SU-DHL-6 (cell line): ENCODE measurements at regions not wholly inside any gene's neighbourhood (a gene's known extent, or its start where the extent isn't known, plus 50 kb on each side); places are given as distances from the start of the nearest gene placed in this dataset.

Source experiments
- H2AFZ ChIP-seq: fragments of 200-600 bp; sonication (generic); 2 replicates; pipeline ENCODE4 v1.6.1; 2014; ENCODE audit warnings: low read depth, mild to moderate bottlenecking, moderate library complexity, mixed read lengths, antibody characterized with exemption, low read length; ENCODE audit not compliant: severe bottlenecking
- H3F3A ChIP-seq: fragments of 200-600 bp; shearing (Covaris generic); 2 replicates; pipeline ENCODE4 v1.6.0; 2016; ENCODE audit warnings: antibody characterized with exemption, mild to moderate bottlenecking; ENCODE audit not compliant: insufficient read depth
- H3K27ac ChIP-seq: fragments of 200-600 bp; sonication (generic); 2 replicates; pipeline ENCODE4 v1.5.1; 2016; ENCODE audit warnings: low read depth, mild to moderate bottlenecking, low read length, moderate library complexity, mixed read lengths
- H3K27me3 ChIP-seq: fragments of 200-600 bp; sonication (generic), shearing (Covaris generic); 2 replicates; pipeline ENCODE4 v1.6.0; 2014; ENCODE audit warnings: mild to moderate bottlenecking, low read length
- H3K36me3 ChIP-seq: fragments of 200-600 bp; sonication (generic); 2 replicates; pipeline ENCODE4 v1.6.1; 2014; ENCODE audit warnings: mild to moderate bottlenecking, low read length, mixed read lengths
- H3K4me2 ChIP-seq: fragments of 300-600, 200-600 bp; shearing (Covaris generic), sonication (generic); 2 replicates; pipeline ENCODE4 v1.6.0; 2014; ENCODE audit warnings: low read length, low read depth, mild to moderate bottlenecking; ENCODE audit not compliant: poor library complexity, severe bottlenecking
- H3K4me3 ChIP-seq: fragments of 200-600 bp; sonication (generic); 2 replicates; pipeline ENCODE4 v1.5.1; 2014; ENCODE audit warnings: antibody characterized with exemption, low read length, mild to moderate bottlenecking, mixed read lengths; ENCODE audit not compliant: insufficient read depth, poor library complexity, severe bottlenecking
- H3K79me2 ChIP-seq: fragments of 200-600 bp; sonication (generic); 2 replicates; pipeline ENCODE4 v1.6.1; 2014; ENCODE audit warnings: mild to moderate bottlenecking, low read length, moderate library complexity; ENCODE audit not compliant: insufficient read depth
- H3K9ac ChIP-seq: fragments of 200-600 bp; sonication (generic); 2 replicates; pipeline ENCODE4 v1.7.0; 2014; ENCODE audit warnings: mild to moderate bottlenecking, low read length
- H3K9me2 ChIP-seq: fragments of 200-600 bp; sonication (generic); replicated peaks from 2 replicates; pipeline ENCODE4 v1.6.1; 2014; ENCODE audit warnings: low read length; ENCODE audit not compliant: insufficient read depth
- H3K9me3 ChIP-seq: fragments of 200-600 bp; sonication (generic); 2 replicates; pipeline ENCODE4 v1.6.1; 2014; ENCODE audit warnings: low read length, mixed read lengths; ENCODE audit not compliant: insufficient read depth
- H4K20me1 ChIP-seq: fragments of 200-600 bp; sonication (generic); 2 replicates; pipeline ENCODE4 v1.6.1; 2014; ENCODE audit warnings: low read depth, mild to moderate bottlenecking, antibody characterized with exemption, low read length, moderate library complexity, mixed read lengths
- EZH2phosphoT487 ChIP-seq: fragments of 200-600 bp; sonication (generic), shearing (Covaris generic); conservative IDR thresholded peaks from 2 replicates; pipeline ENCODE4 v1.6.1; 2018; ENCODE audit warnings: mild to moderate bottlenecking, antibody characterized with exemption, low read length, moderate library complexity, mixed read lengths
- TF ChIP-seq, protein P1 (sequence below): fragments of 200-600 bp; sonication (generic); IDR thresholded peaks from one replicate; pipeline ENCODE4 v1.5.1; 2017; ENCODE audit warnings: antibody characterized with exemption, mild to moderate bottlenecking, low read length, moderate library complexity; ENCODE audit not compliant: insufficient read depth, poor library complexity, severe bottlenecking

DNA sequence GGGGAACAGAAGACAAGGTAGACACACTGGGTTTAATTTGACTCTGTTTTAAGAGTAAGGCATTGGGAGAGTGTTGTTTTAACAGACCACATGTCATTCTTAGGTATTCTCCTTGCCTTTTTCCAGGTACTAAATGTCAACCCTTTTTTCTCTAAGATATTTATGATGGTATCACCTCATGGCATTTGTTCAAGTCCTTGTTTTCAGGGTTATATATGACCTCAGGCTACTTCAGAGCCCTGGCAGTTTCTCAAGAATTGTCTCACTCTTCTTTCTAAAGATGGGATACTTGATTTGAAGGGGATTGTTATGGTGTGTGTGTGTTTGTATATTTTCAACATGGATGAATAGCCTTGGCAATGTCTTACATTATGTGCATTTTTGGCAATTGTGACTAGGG lies 131.1 kb upstream of the ACTBL2 start:
- no peaks in the 10 kb centered on the region for H3F3A ChIP-seq
- no peaks in the 10 kb centered on the region for H3K36me3 ChIP-seq
- H3K4me3 ChIP-seq = no peak overlapping the region
- TF ChIP-seq, protein P1, sequence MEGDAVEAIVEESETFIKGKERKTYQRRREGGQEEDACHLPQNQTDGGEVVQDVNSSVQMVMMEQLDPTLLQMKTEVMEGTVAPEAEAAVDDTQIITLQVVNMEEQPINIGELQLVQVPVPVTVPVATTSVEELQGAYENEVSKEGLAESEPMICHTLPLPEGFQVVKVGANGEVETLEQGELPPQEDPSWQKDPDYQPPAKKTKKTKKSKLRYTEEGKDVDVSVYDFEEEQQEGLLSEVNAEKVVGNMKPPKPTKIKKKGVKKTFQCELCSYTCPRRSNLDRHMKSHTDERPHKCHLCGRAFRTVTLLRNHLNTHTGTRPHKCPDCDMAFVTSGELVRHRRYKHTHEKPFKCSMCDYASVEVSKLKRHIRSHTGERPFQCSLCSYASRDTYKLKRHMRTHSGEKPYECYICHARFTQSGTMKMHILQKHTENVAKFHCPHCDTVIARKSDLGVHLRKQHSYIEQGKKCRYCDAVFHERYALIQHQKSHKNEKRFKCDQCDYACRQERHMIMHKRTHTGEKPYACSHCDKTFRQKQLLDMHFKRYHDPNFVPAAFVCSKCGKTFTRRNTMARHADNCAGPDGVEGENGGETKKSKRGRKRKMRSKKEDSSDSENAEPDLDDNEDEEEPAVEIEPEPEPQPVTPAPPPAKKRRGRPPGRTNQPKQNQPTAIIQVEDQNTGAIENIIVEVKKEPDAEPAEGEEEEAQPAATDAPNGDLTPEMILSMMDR = no peak
- no peak for TF ChIP-seq EZH2phosphoT487
- no peak overlapping the region for H2AFZ ChIP-seq
- H3K79me2 ChIP-seq = no peaks in the 10 kb centered on the region
- no peak overlapping the region for H3K4me2 ChIP-seq
- H3K9me2 ChIP-seq = no peaks in the 10 kb centered on the region
- H3K27ac ChIP-seq = no peak overlapping the region
- no peaks in the 10 kb centered on the region for H4K20me1 ChIP-seq
- no peaks in the 10 kb centered on the region for H3K27me3 ChIP-seq
- H3K9ac ChIP-seq = no peak overlapping the region
- H3K9me3 ChIP-seq = no peaks in the 10 kb centered on the region

DNA sequence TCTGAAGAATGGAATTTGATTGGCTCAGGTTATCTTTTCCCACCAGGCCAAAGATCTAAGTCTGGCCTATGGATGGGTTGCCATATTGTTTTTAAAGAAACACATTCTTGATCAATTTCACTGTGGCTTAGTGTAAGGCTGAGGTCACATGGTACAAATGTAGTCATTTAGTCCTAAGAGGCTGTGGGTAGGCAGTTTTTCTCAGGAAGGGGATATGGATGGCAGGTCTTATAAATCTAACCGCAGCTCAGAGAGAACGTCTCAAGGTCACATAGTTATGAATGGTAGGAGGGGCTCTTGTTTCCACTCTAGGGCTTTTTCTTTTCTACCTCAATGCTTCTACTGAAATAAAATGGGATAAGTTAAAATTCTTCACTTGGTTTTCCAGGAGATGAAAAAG lies 128.6 kb upstream of the ACTBL2 start:
- Histone ChIP-seq H3K9ac (no peak overlapping the region), H3K4me3 (no peak overlapping the region), H3F3A (no peaks in the 10 kb centered on the region), H4K20me1 (no peaks in the 10 kb centered on the region), H3K27ac (no peak overlapping the region), H3K4me2 (no peak overlapping the region), H3K27me3 (no peaks in the 10 kb centered on the region), H3K9me3 (no peaks in the 10 kb centered on the region), H3K79me2 (no peaks in the 10 kb centered on the region), H3K36me3 (no peaks in the 10 kb centered on the region), H3K9me2 (no peaks in the 10 kb centered on the region), H2AFZ (no peak overlapping the region)
- TF ChIP-seq, protein P1 = no peak

DNA sequence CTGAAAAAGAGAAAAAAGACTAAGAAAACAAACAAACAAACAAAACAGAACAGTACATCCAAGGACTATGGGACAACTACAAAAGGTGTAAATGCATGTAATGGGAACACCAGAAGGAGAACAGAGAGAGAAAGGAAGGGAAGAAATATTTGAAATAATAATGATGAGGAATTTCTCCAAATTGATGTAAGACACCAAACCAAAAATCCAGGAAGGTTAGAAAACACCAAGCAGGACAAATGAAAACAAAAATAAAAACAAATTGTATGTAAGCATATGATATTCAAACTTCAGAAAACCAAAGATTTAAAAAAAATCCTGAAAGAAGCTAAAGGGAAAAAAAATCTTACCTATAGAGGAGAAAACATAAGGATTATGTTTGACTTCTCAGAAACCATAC lies 125.9 kb upstream of the ACTBL2 start:
- Histone ChIP-seq H3K9me3 (no peaks in the 10 kb centered on the region), H3K4me3 (no peak overlapping the region), H3K9me2 (no peaks in the 10 kb centered on the region), H4K20me1 (no peaks in the 10 kb centered on the region), H3K79me2 (no peaks in the 10 kb centered on the region), H3K27ac (no peak overlapping the region), H3K36me3 (no peaks in the 10 kb centered on the region), H3K4me2 (no peak overlapping the region), H3K27me3 (no peaks in the 10 kb centered on the region), H3K9ac (no peak overlapping the region), H2AFZ (no peak overlapping the region), H3F3A (no peaks in the 10 kb centered on the region)
- TF ChIP-seq EZH2phosphoT487 = no peak
- TF ChIP-seq, protein P1 = no peak

DNA sequence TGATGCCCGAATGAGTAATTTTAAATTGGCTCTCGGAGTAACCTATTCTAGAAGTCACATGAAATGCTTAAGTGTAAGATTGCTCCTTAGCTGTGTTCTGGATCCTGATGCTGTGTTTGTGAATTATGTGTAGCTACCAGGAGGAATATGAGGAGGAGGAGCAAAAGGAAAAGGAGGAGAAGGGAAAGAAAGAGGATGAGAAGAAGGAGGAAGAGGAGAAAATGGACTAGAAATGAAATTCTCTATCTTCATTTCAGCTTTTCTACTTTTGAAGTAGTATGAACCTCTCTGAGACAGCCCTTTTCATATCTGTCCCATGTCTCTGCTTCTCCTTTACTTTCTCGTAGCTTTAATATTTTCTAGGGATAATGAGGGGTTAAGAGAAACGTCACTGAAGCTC lies 119.4 kb upstream of the ACTBL2 start:
- no peaks in the 10 kb centered on the region for H3K36me3 ChIP-seq
- H3K27ac ChIP-seq = no peak overlapping the region
- H3K27me3 ChIP-seq = no peaks in the 10 kb centered on the region
- no peaks in the 10 kb centered on the region for H3K9me2 ChIP-seq
- H3K9ac ChIP-seq = no peak overlapping the region
- H3K79me2 ChIP-seq = no peaks in the 10 kb centered on the region
- no peak overlapping the region for H3K4me2 ChIP-seq
- no peak overlapping the region for H2AFZ ChIP-seq
- H3K9me3 ChIP-seq = no peaks in the 10 kb centered on the region
- no peaks in the 10 kb centered on the region for H4K20me1 ChIP-seq
- no peak overlapping the region for H3K4me3 ChIP-seq
- TF ChIP-seq, protein P1 = no peak
- TF ChIP-seq EZH2phosphoT487 = no peak
- no peaks in the 10 kb centered on the region for H3F3A ChIP-seq
